Trophoblast cell (in vitro differentiated cells and primary cell): ENCODE measurements at regions not wholly inside any gene's neighbourhood (a gene's known extent, or its start where the extent isn't known, plus 50 kb on each side); places are given as distances from the start of the nearest gene placed in this dataset.

Experiments
- DNase-seq, 2 donors: peaks; one replicate each; pipeline ENCODE4 v3.0.0-alpha.2; 2016
- H2AFZ ChIP-seq: 2 replicates; pipeline ENCODE4 v1.6.1; 2013; ENCODE audit warnings: low read length, moderate library complexity, mild to moderate bottlenecking; ENCODE audit not compliant: insufficient read depth, poor library complexity
- H2AK5ac ChIP-seq: 2 replicates; pipeline ENCODE4 v1.6.1; 2013; ENCODE audit warnings: mild to moderate bottlenecking, low read length
- H2BK120ac ChIP-seq: 2 replicates; pipeline ENCODE4 v1.6.1; 2013; ENCODE audit warnings: low read length, mild to moderate bottlenecking, moderate library complexity; ENCODE audit not compliant: insufficient read depth, poor library complexity
- H2BK12ac ChIP-seq: 2 replicates; pipeline ENCODE4 v1.6.1; 2013; ENCODE audit warnings: mild to moderate bottlenecking, low read length, moderate library complexity
- H2BK5ac ChIP-seq: 2 replicates; pipeline ENCODE4 v1.6.1; 2013; ENCODE audit warnings: low read length, low read depth, moderate library complexity, mild to moderate bottlenecking; ENCODE audit not compliant: poor library complexity
- H3K14ac ChIP-seq: 2 replicates; pipeline ENCODE4 v1.6.1; 2013; ENCODE audit warnings: mild to moderate bottlenecking, low read length
- H3K18ac ChIP-seq: 2 replicates; pipeline ENCODE4 v1.6.1; 2013; ENCODE audit warnings: mild to moderate bottlenecking, low read length
- H3K23ac ChIP-seq: 2 replicates; pipeline ENCODE4 v1.6.1; 2013; ENCODE audit warnings: low read length
- H3K27ac ChIP-seq: 2 replicates; pipeline ENCODE4 v1.5.1; 2013; ENCODE audit warnings: low read depth, mild to moderate bottlenecking, inconsistent platforms, low read length, moderate library complexity
- H3K27me3 ChIP-seq: 2 replicates; pipeline ENCODE4 v1.6.1; 2013; ENCODE audit warnings: inconsistent platforms, mild to moderate bottlenecking, low read length, moderate library complexity; ENCODE audit not compliant: insufficient read depth
- H3K36me3 ChIP-seq, 2 experiments: 1 replicate in 1 of 2; 2 replicates in 1 of 2; pipeline ENCODE4 v1.6.1; 2013; ENCODE audit warnings: low read length in 2 of 2, mild to moderate bottlenecking in 2 of 2, moderate library complexity in 1 of 2; ENCODE audit not compliant: insufficient read depth in 2 of 2, control insufficient read depth in 1 of 2
- H3K4ac ChIP-seq: 2 replicates; pipeline ENCODE4 v1.6.1; 2013; ENCODE audit warnings: low read depth, mild to moderate bottlenecking, low read length, moderate library complexity
- H3K4me1 ChIP-seq, 2 experiments: 1 replicate in 1 of 2; 2 replicates in 1 of 2; pipeline ENCODE4 v1.6.1; 2013; ENCODE audit warnings: low read length in 2 of 2, mild to moderate bottlenecking in 2 of 2, moderate library complexity in 1 of 2; ENCODE audit not compliant: insufficient read depth in 2 of 2, control insufficient read depth in 1 of 2
- H3K4me2 ChIP-seq: 2 replicates; pipeline ENCODE4 v1.6.1; 2013; ENCODE audit warnings: inconsistent platforms, mild to moderate bottlenecking, low read length, moderate library complexity
- H3K4me3 ChIP-seq: 2 replicates; pipeline ENCODE4 v1.5.1; 2013; ENCODE audit warnings: mild to moderate bottlenecking, low read depth, low read length, inconsistent platforms
- H3K79me1 ChIP-seq: one replicate; pipeline ENCODE4 v1.6.1; 2013; ENCODE audit warnings: low read length
- H3K79me2 ChIP-seq: 2 replicates; pipeline ENCODE4 v1.6.1; 2013; ENCODE audit warnings: low read length, mild to moderate bottlenecking; ENCODE audit not compliant: control insufficient read depth, insufficient read depth, poor library complexity
- H3K9ac ChIP-seq: 2 replicates; pipeline ENCODE4 v1.6.1; 2013; ENCODE audit warnings: mild to moderate bottlenecking, low read length
- H3K9me3 ChIP-seq: 2 replicates; pipeline ENCODE4 v1.6.1; 2013; ENCODE audit warnings: low read depth, mild to moderate bottlenecking, control low read depth, inconsistent platforms, low read length; ENCODE audit not compliant: insufficient read depth
- H4K12ac ChIP-seq: 2 replicates; pipeline ENCODE4 v1.6.1; 2013; ENCODE audit warnings: low read depth, mild to moderate bottlenecking, low read length, moderate library complexity
- H4K8ac ChIP-seq: 2 replicates; pipeline ENCODE4 v1.6.1; 2013; ENCODE audit warnings: low read depth, mild to moderate bottlenecking, low read length, moderate library complexity
- H4K91ac ChIP-seq: one replicate; pipeline ENCODE4 v1.6.1; 2013; ENCODE audit warnings: low read depth, mild to moderate bottlenecking, low read length, moderate library complexity
- WGBS: extraction: QIAGEN DNeasy Blood & Tissue Kit; methylation state at CpG from one replicate; pipeline ENCODE4 v1.1.7; 2013; ENCODE audit warnings: missing lambda C conversion rate; ENCODE audit not compliant: insufficient read length, insufficient coverage; ENCODE audit errors: extremely low coverage; 5-methylcytosine and 5-hydroxymethylcytosine counted together

GRCh38 chr3:19632099-19633074 is 301.6 kb downstream of the EFHB start:
- Histone ChIP-seq H3K4ac (no peak overlapping the region), H3K18ac (no peak overlapping the region), H3K79me2 (no peaks in the 10 kb centered on the region), H3K36me3 (no peaks in the 10 kb centered on the region), H3K79me1 (no peaks in the 10 kb centered on the region), H2AFZ (no peak overlapping the region), H2BK12ac (no peak overlapping the region), H3K9ac (no peak overlapping the region), H3K23ac (no peak overlapping the region), H3K4me1 (no peaks in the 10 kb centered on the region), H3K27me3 (no peaks in the 10 kb centered on the region), H3K4me2 (no peak overlapping the region), H3K27ac (no peak overlapping the region), H3K4me3 (no peak overlapping the region), H4K12ac (no peak overlapping the region), H3K14ac (no peak overlapping the region), H4K8ac (no peak overlapping the region), H2BK5ac (no peak overlapping the region), H2BK120ac (no peak overlapping the region), H2AK5ac (no peak overlapping the region), H3K9me3 (no peaks in the 10 kb centered on the region), H4K91ac (no peak overlapping the region)
- WGBS: no CpG with 5 or more reads among the region's 5 CpGs
- no peak for DNase-seq

GRCh38 chr3:19598870-19599269 is 335.1 kb downstream of the EFHB start:
- Histone ChIP-seq H3K18ac (no peak overlapping the region), H3K9ac (no peak overlapping the region), H3K4me1 (no peaks in the 10 kb centered on the region), H2BK12ac (no peak overlapping the region), H3K14ac (no peak overlapping the region), H3K9me3 (no peaks in the 10 kb centered on the region), H3K27ac (no peak overlapping the region), H2AFZ (no peak overlapping the region), H3K27me3 (no peaks in the 10 kb centered on the region), H2BK120ac (no peak overlapping the region), H3K79me2 (no peaks in the 10 kb centered on the region), H4K8ac (no peak overlapping the region), H2AK5ac (no peak overlapping the region), H3K4ac (no peak overlapping the region), H3K36me3 (no peaks in the 10 kb centered on the region), H3K23ac (no peak overlapping the region), H3K4me2 (no peak overlapping the region), H4K12ac (no peak overlapping the region), H2BK5ac (no peak overlapping the region), H4K91ac (no peak overlapping the region), H3K79me1 (no peaks in the 10 kb centered on the region), H3K4me3 (no peak overlapping the region)
- no peak for DNase-seq
- WGBS: no CpG with 5 or more reads among the region's 2 CpGs

GRCh38 chr3:19596408-19596807 is 337.6 kb downstream of the EFHB start:
- H2BK120ac ChIP-seq: no peak overlapping the region
- H3K4me2 ChIP-seq: no peak overlapping the region
- H3K79me2 ChIP-seq: no peaks in the 10 kb centered on the region
- H3K9me3 ChIP-seq: no peaks in the 10 kb centered on the region
- no peaks in the 10 kb centered on the region for H3K79me1 ChIP-seq
- H3K36me3 ChIP-seq: no peaks in the 10 kb centered on the region
- H3K4me1 ChIP-seq: no peaks in the 10 kb centered on the region
- no peak overlapping the region for H3K4me3 ChIP-seq
- no peak overlapping the region for H4K91ac ChIP-seq
- H2AK5ac ChIP-seq: no peak overlapping the region
- H2BK12ac ChIP-seq: no peak overlapping the region
- H3K18ac ChIP-seq: no peak overlapping the region
- H4K8ac ChIP-seq: no peak overlapping the region
- no peak overlapping the region for H2BK5ac ChIP-seq
- no peak overlapping the region for H3K14ac ChIP-seq
- no peaks in the 10 kb centered on the region for H3K27me3 ChIP-seq
- no peak for DNase-seq
- no peak overlapping the region for H3K9ac ChIP-seq
- H3K23ac ChIP-seq: no peak overlapping the region
- no peak overlapping the region for H3K4ac ChIP-seq
- no peak overlapping the region for H2AFZ ChIP-seq
- no peak overlapping the region for H4K12ac ChIP-seq
- WGBS: no CpG with 5 or more reads among the region's 1 CpG
- no peak overlapping the region for H3K27ac ChIP-seq

GRCh38 chr3:19595884-19596283 is 338.1 kb downstream of the EFHB start:
- Histone ChIP-seq H3K14ac (no peak overlapping the region), H4K12ac (no peak overlapping the region), H3K27ac (no peak overlapping the region), H3K36me3 (no peaks in the 10 kb centered on the region), H2BK120ac (no peak overlapping the region), H4K8ac (no peak overlapping the region), H2AFZ (no peak overlapping the region), H4K91ac (no peak overlapping the region), H3K23ac (no peak overlapping the region), H3K9me3 (no peaks in the 10 kb centered on the region), H3K9ac (no peak overlapping the region), H3K4ac (no peak overlapping the region), H2AK5ac (no peak overlapping the region), H3K27me3 (no peaks in the 10 kb centered on the region), H3K4me3 (no peak overlapping the region), H2BK12ac (no peak overlapping the region), H3K18ac (no peak overlapping the region), H3K4me2 (no peak overlapping the region), H3K4me1 (no peaks in the 10 kb centered on the region), H2BK5ac (no peak overlapping the region), H3K79me2 (no peaks in the 10 kb centered on the region), H3K79me1 (no peaks in the 10 kb centered on the region)
- no CpG with 5 or more reads among the region's 1 CpG for WGBS
- no peak for DNase-seq
